AG04450 (cell line): ENCODE measurements at regions not wholly inside any gene's neighbourhood (a gene's known extent, or its start where the extent isn't known, plus 50 kb on each side); places are given as distances from the start of the nearest gene placed in this dataset.

Source experiments
- CTCF ChIA-PET: fragments of 300-600, 350-600 bp; formaldehyde crosslinking; extraction: SDS; loops from one replicate; lab custom pipeline; 2022; ENCODE audit warnings: antibody characterized with exemption, inconsistent platforms; lab: Charles Lee
- POLR2A ChIA-PET: fragments of 350-600 bp; formaldehyde crosslinking; extraction: SDS; loops from one replicate; lab custom pipeline; 2021; ENCODE audit warnings: antibody characterized with exemption, inconsistent platforms; lab: Yijun Ruan, JAX
- DNase-seq: peaks from one replicate; pipeline ENCODE4 v3.0.0-alpha.2; 2011; ENCODE audit warnings: low read depth, low spot score
- H3K27ac ChIP-seq: one replicate; pipeline ENCODE4 v1.5.1; 2012; ENCODE audit warnings: low read depth, low read length, control low read depth
- H3K27me3 ChIP-seq: one replicate; pipeline ENCODE4 v1.6.0; 2012; ENCODE audit warnings: low read length; ENCODE audit not compliant: control insufficient read depth, insufficient read depth
- H3K4me3 ChIP-seq: 2 replicates; pipeline ENCODE4 v1.5.1; 2011; ENCODE audit warnings: mild to moderate bottlenecking, low read depth, low read length, control low read depth
- H3K9me3 ChIP-seq: 2 replicates; pipeline ENCODE4 v1.5.1; 2012; ENCODE audit warnings: low read length; ENCODE audit not compliant: control insufficient read depth, insufficient read depth
- TF ChIP-seq, protein P1 (sequence below): IDR thresholded peaks from 2 replicates; pipeline ENCODE4 v1.5.1; 2011; ENCODE audit warnings: low read depth, low read length, control low read depth, inconsistent platforms

DNA sequence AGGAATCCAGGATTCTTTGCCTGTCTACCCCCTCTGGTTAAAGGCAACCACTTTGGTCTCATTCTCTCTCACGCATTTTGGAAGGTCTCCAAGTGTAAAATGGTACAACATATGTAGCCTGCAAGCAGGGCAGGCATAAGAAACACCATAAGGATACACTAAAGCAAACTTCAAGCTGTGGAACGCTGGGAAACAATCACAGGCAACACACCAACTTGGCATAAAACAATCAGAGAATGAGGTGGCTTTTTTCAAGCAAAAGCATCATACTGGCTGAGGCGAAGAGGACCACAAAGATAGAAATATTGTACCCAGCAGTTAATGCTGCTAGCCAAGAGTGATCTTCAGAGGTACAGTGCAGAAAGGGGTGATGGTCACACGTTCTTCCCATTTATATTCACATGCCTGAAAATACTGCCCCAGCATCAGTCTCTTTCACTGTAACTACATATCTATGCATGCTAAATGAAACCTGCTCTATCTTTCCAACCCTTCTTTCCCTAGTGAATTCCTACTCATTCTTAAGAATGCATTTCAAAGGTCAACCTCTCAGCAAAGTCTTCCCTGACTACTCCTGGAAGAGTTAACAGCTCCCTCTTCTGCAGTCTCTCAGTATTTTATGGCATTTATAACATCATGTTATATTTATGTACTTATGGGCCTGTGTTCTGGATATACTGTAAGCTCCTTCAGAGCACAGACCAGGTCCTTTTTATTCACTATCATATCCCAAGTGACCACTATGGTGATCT is 71.9 kb upstream of the GALNT5 start:
- no peak for DNase-seq
- TF ChIP-seq, protein P1, sequence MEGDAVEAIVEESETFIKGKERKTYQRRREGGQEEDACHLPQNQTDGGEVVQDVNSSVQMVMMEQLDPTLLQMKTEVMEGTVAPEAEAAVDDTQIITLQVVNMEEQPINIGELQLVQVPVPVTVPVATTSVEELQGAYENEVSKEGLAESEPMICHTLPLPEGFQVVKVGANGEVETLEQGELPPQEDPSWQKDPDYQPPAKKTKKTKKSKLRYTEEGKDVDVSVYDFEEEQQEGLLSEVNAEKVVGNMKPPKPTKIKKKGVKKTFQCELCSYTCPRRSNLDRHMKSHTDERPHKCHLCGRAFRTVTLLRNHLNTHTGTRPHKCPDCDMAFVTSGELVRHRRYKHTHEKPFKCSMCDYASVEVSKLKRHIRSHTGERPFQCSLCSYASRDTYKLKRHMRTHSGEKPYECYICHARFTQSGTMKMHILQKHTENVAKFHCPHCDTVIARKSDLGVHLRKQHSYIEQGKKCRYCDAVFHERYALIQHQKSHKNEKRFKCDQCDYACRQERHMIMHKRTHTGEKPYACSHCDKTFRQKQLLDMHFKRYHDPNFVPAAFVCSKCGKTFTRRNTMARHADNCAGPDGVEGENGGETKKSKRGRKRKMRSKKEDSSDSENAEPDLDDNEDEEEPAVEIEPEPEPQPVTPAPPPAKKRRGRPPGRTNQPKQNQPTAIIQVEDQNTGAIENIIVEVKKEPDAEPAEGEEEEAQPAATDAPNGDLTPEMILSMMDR, result 0 out of 2 replicates have a peak, but pooled peaks have one; percentile 23
- no peak overlapping the region for H3K27ac ChIP-seq
- H3K9me3 ChIP-seq, result no peaks in the 10 kb centered on the region
- no peaks in the 10 kb centered on the region for H3K27me3 ChIP-seq
- POLR2A ChIA-PET, result interaction anchor here (0.7 kb wide), 1 partner anchor 60 kb away, joined by 3 read pairs; no protein-coding TSS in a partner anchor
- H3K4me3 ChIP-seq, result no peak overlapping the region
- CTCF ChIA-PET, result interaction anchor here (1.0 kb wide), 1 partner anchor 8 kb away, joined by 4 read pairs; no protein-coding TSS in a partner anchor

DNA sequence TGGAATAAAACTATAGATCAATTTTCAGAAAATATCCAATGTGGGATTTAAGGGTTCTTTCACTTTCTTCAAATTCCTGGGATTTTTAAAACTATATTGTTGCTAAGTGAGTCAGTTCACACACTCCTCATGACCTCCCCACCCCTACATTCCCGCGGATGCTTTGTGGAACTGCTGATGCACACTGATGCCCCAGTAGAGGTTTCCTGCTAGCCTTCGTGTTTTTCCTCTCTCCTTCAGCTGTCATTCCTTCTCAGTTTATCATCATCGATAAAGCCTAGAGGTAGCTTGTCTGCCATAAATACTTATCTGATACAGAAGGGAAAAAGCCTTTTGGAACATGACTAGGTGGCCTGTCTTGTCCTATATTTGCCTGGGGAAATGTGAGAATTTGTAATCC is 67.4 kb upstream of the GALNT5 start:
- DNase-seq, result no peak
- no peaks in the 10 kb centered on the region for H3K9me3 ChIP-seq
- ChIA-PET CTCF (interaction anchor here (1.0 kb wide), 1 partner anchor 1813 kb away, joined by 3 read pairs; no protein-coding TSS in a partner anchor), POLR2A (no interaction called here)
- no peaks in the 10 kb centered on the region for H3K27me3 ChIP-seq
- TF ChIP-seq, protein P1, result no peak
- no peak overlapping the region for H3K4me3 ChIP-seq
- no peak overlapping the region for H3K27ac ChIP-seq

- Histone ChIP-seq H3K27me3 (no peaks in the 10 kb centered on the region), H3K27ac (no peak overlapping the region), H3K4me3 (no peak overlapping the region), H3K9me3 (no peaks in the 10 kb centered on the region)
- POLR2A ChIA-PET, result no interaction called here
- TF ChIP-seq, protein P1, result no peak
- CTCF ChIA-PET, result interaction anchor here (1.0 to 1.1 kb wide), 2 partner anchors 145 to 1814 kb away, joined by 3 read pairs; no protein-coding TSS in a partner anchor
- no peak for DNase-seq
Measured at GRCh38 chr2:157191186-157191585, 66.3 kb upstream of the GALNT5 start.

DNA sequence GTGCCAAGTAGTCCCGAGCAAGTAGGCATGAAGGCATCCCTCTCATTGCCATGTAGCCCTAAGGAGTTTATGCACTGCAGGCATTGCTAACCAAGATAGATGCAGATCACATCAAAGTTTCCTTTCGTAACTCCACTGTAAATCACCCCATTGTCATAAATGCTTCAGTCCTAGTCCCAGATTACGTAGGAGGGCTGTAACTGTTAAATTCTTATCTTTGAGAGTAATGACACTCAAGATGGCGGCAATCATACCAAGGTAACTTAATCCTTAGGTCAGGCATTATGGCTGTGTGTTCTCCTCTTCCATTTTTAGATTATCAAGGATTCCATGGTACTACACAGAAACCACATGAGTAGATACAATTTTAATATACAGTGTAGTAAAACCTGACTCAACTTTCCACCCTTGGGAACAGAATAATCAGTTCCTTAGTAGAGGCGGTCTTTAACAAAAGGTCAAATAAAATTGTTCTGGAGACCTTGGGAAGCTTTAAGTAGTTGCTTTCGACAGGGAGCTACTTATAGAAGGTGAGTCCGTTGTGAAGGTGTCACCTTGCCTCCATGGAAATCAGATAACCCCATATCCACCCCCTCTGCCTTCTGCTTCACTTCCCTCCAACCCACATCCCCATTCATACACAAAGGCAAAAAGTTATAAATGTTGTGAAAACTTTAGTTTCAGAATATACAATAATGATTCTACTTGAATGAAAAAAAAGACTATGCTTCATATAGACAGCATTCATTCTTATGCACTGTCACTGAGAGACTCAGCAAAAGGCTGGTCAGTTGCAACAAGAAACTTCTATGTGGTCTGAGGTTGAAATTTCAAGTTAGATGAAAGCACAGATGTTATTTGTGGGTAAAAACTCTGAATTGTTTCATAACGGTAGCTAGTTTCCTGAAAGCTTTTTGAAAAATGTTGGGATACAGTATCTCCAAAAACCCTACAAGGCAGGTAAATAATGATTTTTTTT is 64.8 kb upstream of the GALNT5 start:
- H3K4me3 ChIP-seq, result no peak overlapping the region
- POLR2A ChIA-PET, result interaction anchor here (0.5 kb wide), 1 partner anchor 68 kb away, joined by 3 read pairs; no protein-coding TSS in a partner anchor
- H3K9me3 ChIP-seq, result no peaks in the 10 kb centered on the region
- no peaks in the 10 kb centered on the region for H3K27me3 ChIP-seq
- no peak overlapping the region for H3K27ac ChIP-seq
- CTCF ChIA-PET, result interaction anchor here (0.6 to 3.2 kb wide), 42 partner anchors 9 to 1824 kb away, joined by 3 to 34 read pairs (median 5); partner anchors contain the start of genes ERMN and GALNT5
- DNase-seq, result no peak
- TF ChIP-seq, protein P1, result no peak
